ENCODE measurements at regions not wholly inside any gene's neighbourhood (a gene's known extent, or its start where the extent isn't known, plus 50 kb on each side); places are given as distances from the start of the nearest gene placed in this dataset.

- DNase-seq: no peak
Measured at GRCh38 chr22:48548391-48548790, 1279.3 kb downstream of the BRD1 start.

DNA sequence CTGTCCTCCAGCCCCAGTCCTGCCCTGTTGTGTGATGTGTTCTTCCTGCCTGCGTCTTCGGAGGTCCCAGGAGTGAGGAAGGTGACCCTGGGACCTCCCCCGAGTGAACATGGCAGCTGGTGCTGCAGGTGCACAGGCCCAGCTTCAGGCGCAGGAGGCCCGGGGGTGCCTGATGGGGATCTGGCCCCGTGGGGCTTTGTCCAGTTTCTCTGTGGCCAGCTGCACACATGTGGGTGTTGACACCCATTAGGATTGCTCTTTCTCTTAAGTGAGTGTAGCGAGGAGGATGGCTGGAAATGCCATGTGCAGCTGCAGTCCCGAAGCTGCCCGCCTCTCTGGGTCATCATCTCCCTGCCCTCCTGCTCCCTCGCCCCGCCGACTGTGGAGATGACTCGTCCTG lies 1279.7 kb downstream of the BRD1 start:
- DNase-seq: no peak

- no peak for DNase-seq
Measured at GRCh38 chr22:48546653-48547424, 1280.8 kb downstream of the BRD1 start.

GRCh38 chr22:48545987-48546386 lies 1281.7 kb downstream of the BRD1 start:
- no peak for DNase-seq

GRCh38 chr22:48541401-48542098 lies 1286.1 kb downstream of the BRD1 start:
- no peak for DNase-seq

- no peak for DNase-seq
Measured at GRCh38 chr22:48539261-48539660, 1288.4 kb downstream of the BRD1 start.

GRCh38 chr22:48538291-48538820 lies 1289.3 kb downstream of the BRD1 start:
- DNase-seq: no peak

DNA sequence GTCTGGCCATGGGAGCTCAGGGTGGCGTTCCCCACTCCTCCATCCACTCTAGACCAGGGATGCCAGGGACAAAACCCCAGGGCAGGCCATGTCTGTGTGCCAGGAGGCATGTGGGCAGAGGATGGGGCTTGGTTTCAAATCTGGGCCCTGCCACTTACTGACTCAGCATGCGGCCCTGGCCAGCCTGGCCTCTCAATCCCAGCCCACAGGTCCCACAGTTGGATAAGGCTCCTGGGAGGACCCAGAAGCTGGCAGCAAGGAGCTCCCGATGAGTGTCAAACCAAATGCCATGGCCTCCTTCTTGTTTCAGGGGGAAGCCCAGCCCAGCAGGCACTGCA lies 1290.4 kb downstream of the BRD1 start:
- DNase-seq: no peak

DNA sequence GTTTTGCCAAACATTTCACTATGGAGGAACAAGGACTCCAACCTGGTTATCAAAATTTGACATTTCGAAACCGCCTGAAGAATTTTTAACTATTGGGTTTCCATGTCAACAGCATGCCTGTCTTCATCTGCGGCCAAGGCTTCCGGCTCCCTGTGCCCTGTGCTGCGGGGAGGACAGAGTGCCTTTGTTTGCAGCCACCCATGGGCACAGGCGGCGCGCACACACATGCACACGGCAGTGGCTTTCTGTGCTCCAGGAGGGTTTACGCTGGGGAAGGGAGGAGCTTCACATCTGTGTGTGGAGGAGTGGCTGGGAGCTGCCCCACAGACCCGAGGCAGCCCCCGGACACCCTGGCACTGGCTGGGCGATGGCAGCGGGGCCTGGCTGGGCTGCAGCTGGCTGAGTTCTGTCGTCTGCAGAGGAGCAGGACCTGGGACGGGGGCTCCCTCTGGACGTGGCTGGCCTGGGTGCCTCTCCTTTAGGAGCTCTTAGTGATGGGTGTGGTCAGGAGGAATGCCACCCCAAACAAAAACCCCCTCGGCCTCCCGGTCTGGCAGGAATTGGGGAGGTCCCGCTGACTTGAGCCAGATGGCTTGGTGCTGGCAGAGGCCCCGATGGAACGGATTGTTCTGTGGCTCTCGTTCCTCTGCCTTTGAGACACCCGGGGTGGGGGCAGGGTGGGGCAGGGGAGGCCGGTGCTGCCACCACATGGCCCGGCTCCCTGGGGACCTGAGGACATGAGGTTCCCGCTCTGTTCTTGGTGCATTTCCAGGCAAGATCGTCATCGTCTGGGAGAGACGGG lies 1290.9 kb downstream of the BRD1 start:
- no peak for DNase-seq

- DNase-seq: no peak
Measured at GRCh38 chr22:48535868-48536540, 1291.7 kb downstream of the BRD1 start.

- no peak for DNase-seq
Measured at GRCh38 chr22:48534395-48534958, 1293.2 kb downstream of the BRD1 start.

DNA sequence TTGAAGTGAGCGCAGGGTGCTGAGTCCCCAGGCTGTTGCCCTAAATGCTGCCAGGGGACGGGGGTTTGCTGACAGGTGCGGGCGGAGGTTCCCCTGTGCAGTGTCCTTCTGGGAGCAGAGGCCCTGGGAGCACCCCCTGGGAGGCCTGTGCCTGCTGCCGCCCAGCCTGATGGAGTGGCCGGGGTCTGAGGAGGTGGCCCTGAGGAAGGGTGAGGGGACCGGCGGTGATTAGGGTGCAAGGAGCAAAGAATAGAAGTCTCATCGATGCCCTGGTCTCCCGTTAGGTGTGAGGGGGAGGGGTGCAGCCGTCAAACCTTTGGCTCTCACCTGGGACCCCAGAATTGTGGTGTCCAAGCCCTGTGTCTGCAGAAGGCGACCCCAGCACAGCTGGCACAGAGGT lies 1294.7 kb downstream of the BRD1 start:
- no peak for DNase-seq

DNA sequence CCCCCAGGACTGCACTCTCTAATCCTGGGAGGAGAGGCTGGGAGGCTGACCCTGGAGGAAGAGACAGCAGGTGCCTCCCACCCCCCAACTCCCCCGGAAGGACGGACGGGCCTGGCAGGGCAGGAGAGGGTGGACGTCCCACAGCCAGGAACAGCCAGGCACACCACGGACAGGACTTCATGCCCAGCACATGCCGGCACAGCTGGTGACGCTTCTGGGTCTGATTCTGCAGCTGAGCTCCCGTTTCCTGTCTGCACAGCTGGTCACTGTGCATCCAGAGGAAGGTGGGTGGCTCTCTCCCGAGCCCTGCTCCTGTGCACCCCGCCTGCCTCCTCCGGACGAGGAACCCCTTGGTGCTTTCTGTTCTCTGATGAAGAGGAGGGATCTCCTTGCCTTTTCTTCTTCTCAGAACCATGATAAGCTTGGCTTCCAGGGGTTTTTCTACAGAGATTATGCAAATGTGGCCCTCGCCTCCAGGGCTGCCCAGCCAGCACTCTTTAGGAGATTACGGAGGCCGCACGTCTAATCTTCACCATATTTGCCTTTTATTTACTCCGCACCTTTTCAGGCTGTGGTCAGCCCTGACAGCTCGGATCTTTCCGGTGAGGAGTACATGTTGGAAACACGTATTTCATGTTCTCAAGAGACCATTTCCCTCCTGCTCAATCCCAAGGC lies 1295.8 kb downstream of the BRD1 start:
- DNase-seq: no peak

DNA sequence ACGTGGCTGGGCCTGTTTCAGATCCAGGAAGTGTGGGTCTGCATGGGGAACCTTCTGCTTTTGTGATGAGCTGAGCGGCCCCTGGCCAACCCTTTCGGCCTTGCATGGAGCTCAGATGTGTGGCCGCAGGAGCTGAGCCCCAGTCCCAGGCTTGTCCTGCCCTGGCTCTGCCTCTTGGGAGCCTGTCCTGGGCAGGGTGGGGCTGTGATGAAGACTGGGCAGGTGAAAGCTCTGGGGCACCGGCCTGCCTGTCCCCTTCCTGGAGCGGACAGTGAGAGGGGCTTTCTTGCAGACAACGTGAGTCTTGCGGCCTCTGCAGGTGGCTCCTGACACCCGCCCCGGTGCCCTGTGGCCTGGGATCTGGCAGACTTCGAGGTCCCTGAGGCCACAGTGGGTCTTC lies 1296.6 kb downstream of the BRD1 start:
- DNase-seq: no peak

- DNase-seq: no peak
Measured at GRCh38 chr22:48530666-48531065, 1297.0 kb downstream of the BRD1 start.

- DNase-seq: peak; percentile 63
Measured at GRCh38 chr22:48528221-48528915, 1299.3 kb downstream of the BRD1 start.

- DNase-seq: no peak
Measured at GRCh38 chr22:48523761-48524160, 1303.9 kb downstream of the BRD1 start.

DNA sequence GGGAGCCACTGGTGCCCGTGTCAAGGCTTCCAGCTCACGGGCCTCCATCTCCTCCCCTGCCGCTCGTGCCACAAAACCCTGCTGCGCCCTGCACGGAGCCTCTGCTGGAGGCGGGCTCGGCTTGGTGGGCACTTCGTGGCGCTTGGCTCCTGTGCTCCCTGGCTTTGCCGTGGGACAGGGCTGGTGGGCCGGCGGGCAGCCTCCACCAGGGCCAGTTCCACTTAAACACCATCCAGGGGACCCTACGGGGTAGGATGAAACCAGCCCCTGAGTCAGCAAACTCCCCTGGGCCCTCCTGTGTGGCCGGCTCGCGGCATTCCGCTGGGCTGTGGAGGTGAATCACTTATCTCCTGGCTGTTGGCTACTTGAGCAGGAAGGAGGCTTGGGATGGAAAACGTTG lies 1304.6 kb downstream of the BRD1 start:
- DNase-seq: no peak

- no peak for DNase-seq
Measured at GRCh38 chr22:48522271-48522670, 1305.4 kb downstream of the BRD1 start.

DNA sequence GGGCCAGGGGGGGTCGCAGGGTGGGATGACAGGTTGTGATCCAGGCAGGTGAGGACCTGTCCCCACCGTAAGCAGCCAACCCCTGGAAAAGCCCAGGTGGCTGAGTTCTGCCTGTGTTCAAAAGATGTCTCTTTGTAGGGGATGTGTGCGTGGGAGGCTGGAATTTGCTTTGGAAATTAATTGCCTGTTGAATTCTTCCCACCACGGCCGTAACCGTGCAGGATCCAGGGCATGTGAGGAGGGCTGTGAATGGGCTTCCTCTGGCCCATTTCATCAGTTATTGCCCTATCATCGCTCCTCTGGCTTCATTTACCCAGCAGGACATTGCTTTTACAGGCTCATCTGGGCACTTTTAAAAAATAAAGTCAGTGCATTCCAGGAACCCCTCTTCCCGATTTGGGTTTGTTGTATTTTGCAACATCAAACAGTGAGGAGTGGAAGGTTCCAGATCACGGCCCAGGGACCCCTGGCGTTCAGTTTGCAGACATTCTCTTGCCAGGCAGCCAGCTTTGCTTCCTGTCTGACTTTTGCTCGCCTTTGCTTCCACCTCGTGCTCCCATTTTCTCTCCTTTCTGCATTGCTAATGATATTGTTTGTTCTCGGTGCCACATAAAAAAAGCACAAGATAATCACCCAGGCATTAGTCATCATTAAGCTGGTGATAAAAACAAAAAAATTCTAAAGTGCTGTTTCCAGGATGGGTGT lies 1306.6 kb downstream of the BRD1 start:
- no peak for DNase-seq

DNA sequence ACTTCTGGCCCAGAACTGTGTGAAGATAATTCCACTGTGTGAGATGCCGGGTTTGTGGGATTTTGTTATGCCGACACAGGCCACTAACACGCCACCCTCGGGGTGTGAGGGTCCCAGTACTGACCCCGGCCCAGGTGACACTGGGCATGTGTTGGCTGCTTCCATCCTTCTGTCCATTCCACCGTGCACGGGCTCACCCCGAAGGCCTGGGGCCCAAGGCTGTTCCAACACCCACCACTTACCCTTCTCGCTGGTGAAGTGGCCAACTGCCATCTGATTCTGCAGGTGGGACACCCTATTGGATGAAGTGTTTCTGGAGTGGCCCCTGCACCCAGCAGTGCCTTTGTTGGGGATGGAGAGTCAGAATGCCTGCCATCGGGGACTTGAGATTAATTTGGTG lies 1307.5 kb downstream of the BRD1 start:
- no peak for DNase-seq
